LoVo (cell line): ENCODE measurements at regions not wholly inside any gene's neighbourhood (a gene's known extent, or its start where the extent isn't known, plus 50 kb on each side); places are given as distances from the start of the nearest gene placed in this dataset.
"Not testable (repeated sequence)": the region's sequence is repeated elsewhere in the genome, so short reads cannot be mapped to it uniquely, and the experiment has no call there.

Source experiments
- DNase-seq: peaks from one replicate; pipeline ENCODE4 v3.0.0-alpha.2; 2016; ENCODE audit warnings: low spot score

DNA sequence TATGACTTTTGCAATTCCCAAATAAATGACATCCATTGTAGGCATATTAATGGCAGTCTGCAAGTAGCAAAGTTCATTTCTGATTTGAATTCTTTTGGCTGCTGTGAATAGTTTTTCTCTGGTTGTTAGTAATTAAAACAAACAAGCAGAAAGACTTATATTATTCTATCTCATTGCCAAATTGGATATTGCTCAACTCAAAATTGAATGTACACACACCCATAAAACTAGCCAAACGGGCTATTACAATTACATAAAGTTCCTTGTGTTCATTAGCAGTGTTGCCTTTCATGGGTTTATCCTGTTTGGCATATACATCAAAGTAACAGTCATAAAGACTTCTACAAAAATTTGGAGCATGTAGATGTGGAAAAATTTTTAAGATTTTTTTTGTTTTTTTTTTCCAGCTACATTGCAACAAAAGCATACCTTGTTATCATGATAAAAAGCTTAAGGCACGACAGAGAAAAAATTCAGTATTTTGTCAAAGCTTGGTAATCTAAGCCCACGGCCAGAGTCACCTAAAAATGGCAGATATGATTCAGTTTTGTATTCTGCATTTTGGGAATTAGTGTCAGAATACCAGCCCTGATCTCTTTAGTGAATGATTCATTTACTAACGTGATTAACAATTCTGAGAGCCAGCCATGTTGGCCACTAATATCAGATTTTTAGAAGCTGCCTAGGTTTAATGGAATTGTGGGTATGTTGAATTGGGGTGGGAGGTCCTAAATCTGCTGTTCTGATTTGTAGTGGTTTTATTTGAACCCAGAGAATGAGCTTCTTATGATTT lies 108.4 kb downstream of the KLF5 start:
- DNase-seq = peak; percentile 82

DNA sequence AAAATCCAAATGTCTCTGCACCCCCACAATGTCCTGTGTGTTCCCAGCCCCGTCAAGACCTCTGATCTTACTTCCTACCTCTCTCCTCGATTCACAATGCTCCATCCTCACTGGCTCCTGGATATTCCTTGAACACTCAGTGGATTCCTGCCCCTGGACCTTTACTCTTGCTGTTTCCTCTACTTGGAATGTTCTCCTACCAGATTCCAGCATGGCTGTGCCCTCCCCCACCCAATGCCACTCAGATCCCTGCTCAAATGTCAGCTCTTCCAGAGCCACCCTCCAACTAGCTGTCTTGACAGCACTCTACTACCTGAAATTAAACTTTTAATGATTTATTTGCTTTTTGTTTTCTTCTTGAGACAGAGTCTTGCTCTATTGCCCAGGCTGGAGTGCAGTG lies 107.4 kb downstream of the KLF5 start:
- DNase-seq = no peak

DNA sequence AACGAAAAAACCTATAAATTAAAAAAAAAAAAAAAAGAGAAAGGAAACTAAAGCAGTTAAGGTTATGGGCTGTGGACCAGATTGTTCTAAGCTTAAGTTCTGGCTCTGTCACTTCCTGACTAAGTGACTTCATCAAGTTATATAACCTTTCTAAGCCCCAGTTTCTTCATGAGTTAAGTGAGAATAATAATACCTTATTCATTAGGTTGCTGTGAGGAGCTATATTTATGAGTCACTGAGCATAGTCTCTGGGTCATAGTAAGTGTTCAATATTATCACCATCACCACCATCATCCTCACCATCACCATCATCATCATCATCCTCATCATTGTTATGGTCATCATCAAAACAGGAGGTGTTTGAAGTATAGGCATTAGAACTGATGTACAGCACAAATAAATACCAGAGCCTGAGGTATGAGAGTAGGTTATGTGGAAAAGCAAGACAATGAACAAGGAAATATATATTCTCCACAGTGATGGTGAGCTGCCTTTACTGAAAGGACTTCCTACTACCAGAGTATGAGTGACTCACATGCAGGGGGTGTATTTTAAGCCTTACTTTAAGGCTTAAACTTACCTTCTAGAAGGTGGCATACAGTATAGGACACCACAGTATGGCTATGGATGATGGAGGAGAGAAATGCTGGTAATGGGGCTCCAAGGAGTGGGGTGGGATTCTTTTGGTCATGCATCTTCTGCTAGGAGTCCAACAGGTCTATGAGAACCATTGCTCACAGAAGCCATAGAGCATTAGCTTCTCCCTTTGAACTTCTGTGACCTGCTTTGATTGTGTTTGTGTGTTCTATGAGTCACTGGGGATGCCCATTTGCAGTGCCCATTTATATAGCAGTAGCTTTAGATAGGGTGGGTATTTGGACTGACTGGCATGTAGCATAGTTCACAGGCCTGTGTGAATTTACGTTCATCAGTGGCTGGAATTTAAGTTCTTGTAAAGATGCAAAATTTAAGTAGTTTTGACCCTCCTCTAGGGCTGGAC lies 104.4 kb downstream of the KLF5 start:
- DNase-seq = peak; percentile 78

DNA sequence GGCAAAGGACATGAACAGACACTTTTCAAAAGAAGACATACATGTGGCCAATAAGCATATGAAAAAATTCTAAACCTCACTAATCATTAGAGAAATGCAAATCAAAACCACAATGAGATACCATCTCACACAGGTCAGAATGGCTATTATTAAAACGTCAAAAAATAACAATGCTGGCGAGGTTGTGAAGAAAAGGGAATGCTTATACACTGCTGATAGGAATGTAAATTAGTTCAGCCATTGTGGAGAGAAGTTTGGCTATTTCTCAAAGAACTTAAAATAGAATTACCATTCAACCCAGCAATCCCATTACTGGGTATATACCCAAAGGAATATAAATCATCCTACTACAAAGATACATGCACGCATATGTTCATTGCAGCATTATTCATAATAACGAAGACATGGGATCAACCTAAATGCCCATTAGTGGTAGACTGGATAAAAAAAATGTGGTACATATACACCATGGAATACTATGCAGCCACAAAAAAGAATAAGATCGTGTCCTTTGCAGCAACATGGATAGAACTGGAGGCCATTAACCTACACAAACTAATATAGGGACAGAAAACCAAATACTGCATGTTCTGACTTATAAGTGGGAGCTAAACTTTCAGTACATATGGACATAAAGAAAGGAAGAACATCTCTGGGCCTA lies 101.7 kb downstream of the KLF5 start:
- not testable (repeated sequence) for DNase-seq

DNA sequence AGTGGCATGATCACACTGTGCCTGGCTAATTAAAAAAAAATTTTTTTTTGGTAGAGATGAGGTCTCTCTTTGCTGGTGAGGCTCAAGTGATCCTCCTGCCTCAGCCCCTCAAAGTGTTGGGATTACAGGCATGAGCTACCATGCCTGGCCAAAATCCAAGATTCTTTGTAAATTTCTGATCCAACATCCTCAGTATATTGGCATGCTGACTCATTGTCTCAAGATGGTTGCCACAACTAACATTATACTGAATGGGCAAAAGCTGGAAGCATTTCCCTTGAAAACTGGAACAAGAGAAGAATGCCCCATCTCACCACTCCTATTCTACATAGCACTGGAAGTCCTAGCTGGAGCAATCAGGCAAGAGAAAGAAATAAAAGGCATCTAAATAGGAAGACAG lies 100.0 kb downstream of the KLF5 start:
- no peak for DNase-seq

DNA sequence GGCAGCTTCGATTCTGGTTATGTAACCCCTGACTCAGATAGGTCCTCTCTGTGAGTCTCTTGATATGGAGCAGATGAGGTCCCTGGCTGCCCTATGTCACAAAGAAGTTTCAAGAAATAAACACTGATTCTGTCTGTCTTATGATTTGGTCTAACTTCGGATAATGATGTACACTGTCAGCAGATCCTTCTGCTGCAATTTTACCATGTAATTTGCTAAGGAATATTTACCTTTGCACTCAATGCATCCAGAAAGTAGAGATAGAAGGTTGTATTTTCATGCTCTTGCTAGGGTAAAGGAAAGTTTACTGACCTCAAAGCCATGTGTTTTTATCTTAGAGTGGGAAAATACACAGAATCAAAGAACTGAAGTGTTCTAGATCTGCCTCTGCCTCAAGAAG lies 98.2 kb downstream of the KLF5 start:
- no peak for DNase-seq

DNA sequence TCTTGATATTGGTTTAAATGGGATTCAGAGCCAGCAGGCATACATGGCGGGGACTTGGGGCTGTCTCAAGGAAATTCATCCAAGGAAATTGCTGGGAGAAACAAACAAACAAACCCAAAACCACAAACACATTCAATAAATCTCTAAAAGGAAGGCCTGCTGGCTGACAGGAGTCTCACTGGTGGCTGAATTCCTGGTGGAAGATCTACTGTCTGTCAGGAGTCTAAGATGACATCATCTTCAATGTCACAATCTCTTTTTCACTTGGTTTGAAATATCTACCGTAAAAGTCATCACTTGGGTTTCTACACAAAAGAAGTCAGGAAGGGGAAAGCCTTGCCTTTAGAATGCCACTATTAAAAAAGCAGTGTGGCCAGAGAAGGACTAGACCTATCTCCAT lies 87.9 kb downstream of the KLF5 start:
- DNase-seq = no peak

DNA sequence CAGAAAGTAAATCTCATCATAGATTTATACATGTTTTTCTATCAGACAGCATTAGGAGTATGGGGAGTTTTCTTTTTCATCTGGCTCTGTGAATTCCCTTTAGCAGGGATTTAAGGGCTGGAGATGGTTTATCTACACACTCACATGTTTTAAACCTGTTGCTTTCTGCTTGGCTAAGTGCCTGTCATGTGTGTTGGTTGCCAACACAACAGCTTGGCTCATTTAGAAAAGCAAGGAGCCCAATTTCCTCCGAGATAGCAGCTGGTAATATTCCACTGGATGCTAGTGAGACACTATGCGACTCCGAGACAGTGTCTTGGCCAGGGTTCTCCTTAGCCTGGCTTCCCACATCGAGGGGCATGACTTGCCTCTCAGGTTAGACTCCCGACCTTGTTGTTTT lies 83.3 kb downstream of the KLF5 start:
- no peak for DNase-seq

DNA sequence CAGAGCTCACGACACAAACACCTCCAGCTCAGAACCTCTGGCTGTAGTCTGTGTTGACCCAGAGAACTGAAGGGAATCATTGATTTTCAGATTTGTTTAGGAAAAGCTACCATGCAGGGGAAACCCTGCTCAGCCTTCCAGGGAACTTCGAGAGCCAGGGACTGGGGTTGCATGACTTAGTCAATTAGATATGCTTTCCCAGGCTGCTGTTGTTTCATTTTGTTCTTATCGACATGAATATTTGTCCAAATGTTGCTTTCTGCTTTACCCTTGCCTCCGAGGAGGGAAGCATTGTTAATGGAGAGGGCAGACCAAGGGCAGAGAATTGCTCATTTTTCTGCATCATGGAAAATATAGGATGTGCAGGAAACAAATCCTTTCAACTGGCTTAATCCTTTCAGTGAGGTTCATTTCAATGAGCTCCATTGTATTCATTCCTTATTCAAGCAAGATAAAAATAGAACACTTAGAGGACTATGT lies 82.5 kb downstream of the KLF5 start:
- DNase-seq = no peak

DNA sequence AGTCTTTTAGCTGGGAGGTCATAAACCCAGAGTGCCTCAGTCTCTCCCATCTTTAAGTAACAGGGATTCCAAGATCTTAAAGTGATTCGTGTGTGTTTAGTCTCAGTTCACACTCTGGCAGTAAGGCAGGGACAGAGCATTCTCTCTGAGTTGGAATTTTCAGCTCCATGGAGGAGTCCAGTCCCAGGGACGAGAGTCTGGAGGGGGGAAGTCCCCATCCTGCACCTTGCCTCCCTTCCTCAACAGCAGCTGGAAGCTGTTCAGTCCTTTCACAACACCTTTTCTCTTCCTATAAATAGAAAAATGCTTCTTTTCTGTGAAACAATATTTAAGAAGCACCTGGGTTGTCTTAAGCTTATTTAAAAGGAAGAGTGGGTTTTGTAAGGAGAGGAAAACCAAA lies 82.0 kb downstream of the KLF5 start:
- no peak for DNase-seq

DNA sequence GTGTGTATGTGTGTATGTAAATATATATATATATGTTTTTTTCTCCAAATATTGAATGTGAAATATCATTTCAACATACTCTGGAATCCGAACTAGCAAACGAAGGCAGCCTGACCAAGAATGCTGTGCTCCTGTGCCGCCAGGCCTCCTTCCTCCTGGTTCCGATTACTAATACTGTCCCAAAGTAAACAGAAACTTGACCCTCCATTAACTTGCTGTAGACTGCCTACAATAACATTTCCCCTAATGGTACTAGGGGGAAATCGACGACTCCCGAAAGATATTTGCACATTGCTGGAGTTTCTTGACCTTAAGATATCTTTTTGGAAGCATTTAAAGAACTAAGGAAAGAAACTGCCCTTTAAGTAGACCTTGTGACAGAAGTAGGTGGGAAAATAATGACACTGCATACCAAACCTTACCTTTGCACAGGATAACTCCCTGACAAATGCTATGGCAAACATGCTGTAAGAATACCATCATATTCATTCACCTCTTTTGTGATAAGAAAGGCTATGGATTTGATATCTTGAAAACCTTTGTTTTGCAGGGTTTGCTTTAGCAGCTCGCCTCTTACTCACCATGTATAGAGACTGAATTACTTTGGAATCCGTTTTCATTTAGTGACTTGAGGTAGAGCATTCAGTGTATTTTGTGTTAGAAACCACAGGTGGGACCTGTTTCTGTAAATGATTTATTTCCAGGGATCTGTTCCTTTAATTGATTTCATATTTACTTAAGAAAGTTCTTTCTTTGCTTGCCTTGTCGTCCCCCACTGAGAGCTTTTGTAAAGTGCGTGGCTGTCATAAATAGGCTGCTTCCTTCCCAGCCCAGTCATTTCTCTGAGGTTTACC lies 80.1 kb downstream of the KLF5 start:
- peak; percentile 80 for DNase-seq

DNA sequence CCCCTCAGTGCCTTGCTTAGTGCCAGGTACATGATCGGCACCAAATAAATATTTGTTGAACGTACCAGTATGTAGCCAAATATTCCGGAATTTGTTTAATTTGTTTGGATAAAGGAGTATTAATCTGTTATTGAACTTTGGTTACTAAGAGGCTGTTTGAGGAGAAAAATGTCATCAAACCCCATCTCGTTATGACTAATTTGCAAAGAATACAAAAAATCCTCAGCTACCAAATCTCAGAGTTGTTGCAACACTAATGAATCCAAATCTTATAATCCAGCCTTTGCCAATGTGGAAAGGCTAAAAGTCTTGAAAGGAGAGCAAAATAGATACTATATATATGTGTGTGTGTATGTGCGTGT lies 79.5 kb downstream of the KLF5 start:
- DNase-seq = no peak

DNA sequence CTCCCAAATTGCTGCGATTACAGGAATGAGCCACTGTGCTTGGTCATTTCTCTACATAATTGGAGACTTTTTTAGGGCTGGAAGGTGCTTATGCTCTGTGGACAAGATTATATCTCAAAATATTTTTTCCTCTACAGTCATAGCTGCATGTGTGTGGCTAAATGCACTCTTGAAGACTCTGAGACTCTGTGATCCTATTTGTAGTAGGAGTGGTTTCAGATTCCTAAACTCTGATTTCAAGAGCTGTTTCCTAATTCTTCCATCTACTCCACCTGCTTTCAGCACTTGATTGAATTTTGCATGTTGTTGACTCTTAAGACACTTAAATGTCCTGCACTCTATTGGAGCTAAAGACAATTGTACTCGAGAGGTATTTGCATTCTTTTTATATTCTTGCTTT lies 78.0 kb downstream of the KLF5 start:
- DNase-seq = no peak

DNA sequence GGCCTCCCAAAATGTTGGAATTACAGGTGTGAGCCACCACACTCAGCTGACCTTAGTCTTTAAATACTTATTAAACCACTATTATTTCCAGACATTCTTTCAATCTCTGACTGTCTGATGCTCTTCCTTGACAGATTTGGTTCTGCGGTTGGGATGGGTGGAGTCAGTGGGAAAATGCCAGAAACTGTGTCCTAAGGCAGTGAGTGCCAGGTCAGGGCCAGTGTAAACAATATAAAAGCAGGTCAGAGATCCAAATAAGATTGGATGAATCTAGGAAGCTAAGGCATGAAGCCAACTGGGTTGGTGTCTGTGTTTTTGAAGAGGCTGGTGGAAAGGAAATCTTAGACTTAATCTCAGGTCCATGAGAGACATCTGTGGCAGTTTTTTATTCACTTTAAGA lies 74.7 kb downstream of the KLF5 start:
- DNase-seq = peak; percentile 80

DNA sequence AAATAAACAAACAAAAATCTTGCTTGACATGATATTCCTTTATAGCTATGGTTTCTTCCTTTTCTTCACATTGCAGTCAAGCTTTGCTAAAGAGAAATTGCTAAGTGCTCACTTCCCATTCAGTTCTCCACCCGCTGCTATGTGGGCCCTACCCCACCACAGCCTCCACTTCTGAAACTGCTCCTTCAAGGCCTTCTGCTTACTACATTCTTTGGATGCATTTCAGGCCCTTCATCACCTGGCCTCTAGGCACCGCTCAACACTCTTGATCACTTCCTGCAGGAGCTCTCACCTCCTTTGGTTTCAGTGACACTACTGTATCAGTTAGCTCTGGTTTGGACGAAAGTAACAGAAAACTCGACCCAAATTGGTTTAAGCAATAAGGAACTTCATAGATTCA lies 72.4 kb downstream of the KLF5 start:
- no peak for DNase-seq

DNA sequence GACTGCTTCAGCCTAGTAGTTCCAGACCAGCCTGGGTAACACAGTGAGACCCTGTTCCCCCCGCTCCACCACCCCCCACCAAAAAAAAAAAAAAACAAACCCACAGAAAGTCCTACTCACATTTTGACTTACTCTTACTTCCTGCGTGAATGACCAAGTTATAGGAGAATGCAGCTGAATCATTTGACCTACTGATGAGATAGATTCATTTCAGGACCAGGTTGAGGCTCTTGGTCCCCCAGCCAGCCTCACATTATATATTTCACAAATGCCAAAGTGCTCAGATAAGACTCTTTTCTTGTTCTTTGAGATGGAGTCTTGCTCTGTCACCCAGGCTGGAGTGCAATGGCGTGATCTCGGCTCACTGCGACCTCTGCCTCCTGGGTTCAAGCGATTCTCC lies 70.2 kb downstream of the KLF5 start:
- no peak for DNase-seq
